HFFc6 (cell line): ENCODE measurements at regions not wholly inside any gene's neighbourhood (a gene's known extent, or its start where the extent isn't known, plus 50 kb on each side); places are given as distances from the start of the nearest gene placed in this dataset.

Experiments
- DNase-seq: peaks from one replicate; pipeline ENCODE4 v3.0.0-alpha.2; 2018
- H3K27ac Mint-ChIP-seq: 2 replicates; pipeline ENCODE4 v1.8.0; 2020; ENCODE audit warnings: mild to moderate bottlenecking, mixed read lengths
- H3K27me3 Mint-ChIP-seq: 2 replicates; pipeline ENCODE4 v1.8.0; 2021; ENCODE audit warnings: mild to moderate bottlenecking, moderate library complexity, mixed read lengths; ENCODE audit not compliant: insufficient read depth
- H3K36me3 Mint-ChIP-seq: 2 replicates; pipeline ENCODE4 v1.8.0; 2021; ENCODE audit warnings: low read depth, mixed read lengths
- H3K4me1 Mint-ChIP-seq: 2 replicates; pipeline ENCODE4 v1.8.0; 2020; ENCODE audit warnings: low read depth, mixed read lengths
- H3K4me3 Mint-ChIP-seq: 2 replicates; pipeline ENCODE4 v1.8.0; 2020; ENCODE audit warnings: mild to moderate bottlenecking, moderate library complexity, mixed read lengths
- H3K9me3 Mint-ChIP-seq: 2 replicates; pipeline ENCODE4 v1.8.0; 2020; ENCODE audit warnings: mild to moderate bottlenecking, mixed read lengths
- CTCF ChIP-seq: fragments of 200-600 bp; sonication (generic); IDR thresholded peaks from 2 replicates; pipeline ENCODE4 v1.5.0; 2021; ENCODE audit warnings: antibody characterized with exemption, mild to moderate bottlenecking

- no peaks in the 10 kb centered on the region; the same call in 1 of the 2 replicates for H3K27me3 Mint-ChIP-seq
- H3K27ac Mint-ChIP-seq, result no peak overlapping the region
- TF ChIP-seq CTCF, result no peak
- no peak for DNase-seq
- no peaks in the 10 kb centered on the region for H3K4me1 Mint-ChIP-seq
- H3K9me3 Mint-ChIP-seq, result peaks cover 8% of the 10 kb centered on the region
- H3K36me3 Mint-ChIP-seq, result no peaks in the 10 kb centered on the region
- H3K4me3 Mint-ChIP-seq, result no peak overlapping the region
Observed at GRCh38 chr4:24219209-24219608, 329.4 kb upstream of the PPARGC1A start.

GRCh38 chr4:24218566-24218965 lies 328.7 kb upstream of the PPARGC1A start:
- Mint-ChIP-seq H3K27ac (no peak overlapping the region), H3K9me3 (peaks cover 10% of the 10 kb centered on the region), H3K4me3 (no peak overlapping the region), H3K27me3 (no peaks in the 10 kb centered on the region; the same call in 1 of the 2 replicates), H3K36me3 (no peaks in the 10 kb centered on the region), H3K4me1 (no peaks in the 10 kb centered on the region)
- no peak for DNase-seq
- TF ChIP-seq CTCF, result no peak

GRCh38 chr4:24214796-24215195 lies 324.9 kb upstream of the PPARGC1A start:
- H3K27ac Mint-ChIP-seq, result no peak overlapping the region
- H3K36me3 Mint-ChIP-seq, result no peaks in the 10 kb centered on the region
- H3K27me3 Mint-ChIP-seq, result no peaks in the 10 kb centered on the region; the same call in 1 of the 2 replicates
- H3K9me3 Mint-ChIP-seq, result peaks cover 18% of the 10 kb centered on the region
- DNase-seq, result no peak
- H3K4me1 Mint-ChIP-seq, result no peaks in the 10 kb centered on the region
- no peak overlapping the region for H3K4me3 Mint-ChIP-seq
- TF ChIP-seq CTCF, result no peak

- Mint-ChIP-seq H3K4me1 (no peaks in the 10 kb centered on the region), H3K9me3 (peaks cover 14% of the 10 kb centered on the region), H3K4me3 (no peak overlapping the region), H3K36me3 (no peaks in the 10 kb centered on the region), H3K27ac (no peak overlapping the region), H3K27me3 (no peaks in the 10 kb centered on the region; the same call in 1 of the 2 replicates)
- no peak for TF ChIP-seq CTCF
- no peak for DNase-seq
Observed at GRCh38 chr4:24213961-24214360, 324.1 kb upstream of the PPARGC1A start.

- no peaks in the 10 kb centered on the region for H3K4me1 Mint-ChIP-seq
- H3K36me3 Mint-ChIP-seq, result no peaks in the 10 kb centered on the region
- no peak for TF ChIP-seq CTCF
- H3K9me3 Mint-ChIP-seq, result peaks cover 14% of the 10 kb centered on the region
- no peak for DNase-seq
- H3K4me3 Mint-ChIP-seq, result no peak overlapping the region
- no peaks in the 10 kb centered on the region; the same call in 1 of the 2 replicates for H3K27me3 Mint-ChIP-seq
- no peak overlapping the region for H3K27ac Mint-ChIP-seq
Observed at GRCh38 chr4:24212642-24213041, 322.8 kb upstream of the PPARGC1A start.

- DNase-seq, result no peak
- peaks cover 14% of the 10 kb centered on the region for H3K9me3 Mint-ChIP-seq
- no peaks in the 10 kb centered on the region; the same call in 1 of the 2 replicates for H3K27me3 Mint-ChIP-seq
- H3K36me3 Mint-ChIP-seq, result no peaks in the 10 kb centered on the region
- no peak overlapping the region for H3K4me3 Mint-ChIP-seq
- H3K4me1 Mint-ChIP-seq, result no peaks in the 10 kb centered on the region
- TF ChIP-seq CTCF, result no peak
- no peak overlapping the region for H3K27ac Mint-ChIP-seq
Observed at GRCh38 chr4:24211856-24212255, 322.0 kb upstream of the PPARGC1A start.
